Heart left ventricle (tissue), 16 donors: ENCODE measurements at regions not wholly inside any gene's neighbourhood (a gene's known extent, or its start where the extent isn't known, plus 50 kb on each side); places are given as distances from the start of the nearest gene placed in this dataset.

Experiments
- ATAC-seq, 4 donors: fragments of 200-7000 bp; cut with Tn5 transposase; one replicate each; pipeline ENCODE4 v1.9.1; 2020 to 2022; ENCODE audit warnings: moderate library complexity in 4 of 4, mild to moderate bottlenecking in 3 of 4, moderate number of reproducible peaks in 1 of 4
- DNase-seq, 5 donors: peaks; one replicate each; pipeline ENCODE4 v3.0.0-alpha.2; 2020
- H3K27ac ChIP-seq, 12 donors: fragments of 200-600 bp; sonication (generic) in 4 of 12; one replicate each; pipeline versions ENCODE4 v1.5.0 to v1.8.0; 2016 to 2022; ENCODE audit warnings: mild to moderate bottlenecking in 2 of 12
- H3K27me3 ChIP-seq, 9 donors: fragments of 200-600 bp; sonication (generic) in 2 of 9; one replicate each; pipeline versions ENCODE4 v1.5.1 to v1.8.0; 2016 to 2022; ENCODE audit warnings: mild to moderate bottlenecking in 3 of 9
- H3K36me3 ChIP-seq, 9 donors: fragments of 200-600 bp; sonication (generic) in 2 of 9; one replicate each; pipeline versions ENCODE4 v1.5.0 to v1.8.0; 2018 to 2022; ENCODE audit warnings: mild to moderate bottlenecking in 2 of 9
- H3K4me1 ChIP-seq, 12 donors: fragments of 200-600 bp; sonication (generic) in 4 of 12; one replicate each; pipeline versions ENCODE4 v1.5.0 to v1.8.0; 2016 to 2022; ENCODE audit warnings: mild to moderate bottlenecking in 3 of 12
- H3K4me3 ChIP-seq, 12 donors: fragments of 200-600 bp; sonication (generic) in 4 of 12; one replicate each; pipeline versions ENCODE4 v1.5.0 to v1.8.0; 2017 to 2022; ENCODE audit warnings: mild to moderate bottlenecking in 9 of 12, moderate library complexity in 4 of 12
- H3K9me3 ChIP-seq, 12 donors: fragments of 200-600 bp; sonication (generic) in 4 of 12; one replicate each; pipeline versions ENCODE4 v1.5.0 to v1.8.0; 2016 to 2022; ENCODE audit warnings: mild to moderate bottlenecking in 1 of 12
- CTCF ChIP-seq, 12 donors: fragments of 200-600 bp; sonication (generic) in 4 of 12; IDR thresholded peaks; one replicate each; pipeline versions ENCODE4 v1.5.0 to v1.8.0; 2018 to 2022; ENCODE audit warnings: antibody characterized with exemption in 12 of 12, mild to moderate bottlenecking in 5 of 12
- POLR2A ChIP-seq, 2 donors: fragments of 450-650 bp; IDR thresholded peaks; one replicate each; pipeline ENCODE4 v1.6.1; 2017; ENCODE audit warnings: antibody characterized with exemption in 2 of 2, mild to moderate bottlenecking in 2 of 2, moderate library complexity in 2 of 2
- WGBS, 4 donors: extraction: QIAGEN DNeasy Blood & Tissue Kit in 2 of 4; methylation state at CpG; one replicate each; pipeline versions ENCODE4 v1.1.5 to v1.1.7; 2013 to 2018; 5-methylcytosine and 5-hydroxymethylcytosine counted together
- intact Hi-C, 10 donors: fragments of 100-400 bp; cut with DNase I; formaldehyde crosslinking; loops; one replicate each; pipeline versions ENCODE4 v1.11.1 to v1.14.2; 2022
- donor health status: ischemic (EF 13 %, LVEDD 7.1; RV severe dilation, severe dysfunction).
- donor health status: healthy with polysubstance abuse.
- donor health status: DM: no; HTN: yes; CAD: no.
- donor health status: DM: no; HTN: no; CAD: no.
- donor health status: ischemic (EF 25% LVEDD 6.9; RV normal size, moderate dysfunction).
- donor health status: ischemic (EF 25% LVEDD 5.7; RV mildly dilated, moderate dysfunction).
- donor health status: healthy.
- donor health status: DM: yes; HTN: yes; CAD: no.
- donor health status: ischemic (EF 35%, LVEDD 5.7; RV mildly dilated, moderate dysfunction).
- donor health status: nonischemic (EF 11% LVEDD 7.7; RV severe dilation, severe dysfunction).
- donor health status: DM: yes; HTN: yes; CAD: no.
- donor health status: PGD.
- donor health status: ischemic (EF 29% LVEDD 5.4; RV normal size, mild dysfunction).
- donor health status: nonischemic (EF 23%, LVEDD 6.1; RV moderate dilation, normal function).

- Histone ChIP-seq H3K27ac (peak overlapping the region in 1 of 12 donors; percentile 3), H3K4me3 (peak overlapping the region in 1 of 12 donors; percentile 7), H3K27me3 (no peaks in the 10 kb centered on the region), H3K4me1 (peaks cover 0 to 12% (median 6%) of the 10 kb centered on the region in 12 donors), H3K36me3 (no peaks in the 10 kb centered on the region), H3K9me3 (peaks cover 0 to 5% (median 0%) of the 10 kb centered on the region in 12 donors)
- DNase-seq (no peak), ATAC-seq (peak in 1 of 4 donors; percentile 31)
- no peak for TF ChIP-seq CTCF (IDR thresholded peaks at IDR 0.05)
- no peak for TF ChIP-seq POLR2A (IDR thresholded peaks at IDR 0.05)
- WGBS, 4 donors = 56 to 62% (median 59%) methylated on average over 10 of the region's 10 CpGs
- intact Hi-C loops = no loop called here
Measured at GRCh38 chr6:163983679-163984078, 569.2 kb downstream of the QKI start.

- 65 to 73% (median 67%) methylated on average over 2 of the region's 2 CpGs for WGBS, 4 donors
- intact Hi-C loops = loop anchor here in 1 of 10 donors (5.0 kb wide), 1 partner anchor 108 kb away; no protein-coding TSS in a partner anchor
- ATAC-seq = no peak
- H3K9me3 ChIP-seq = peaks cover 0 to 12% (median 0%) of the 10 kb centered on the region in 12 donors
- no peaks in the 10 kb centered on the region for H3K27me3 ChIP-seq
- DNase-seq = no peak
- TF ChIP-seq CTCF (IDR thresholded peaks at IDR 0.05) = no peak
- TF ChIP-seq POLR2A (IDR thresholded peaks at IDR 0.05) = no peak
- H3K36me3 ChIP-seq = no peaks in the 10 kb centered on the region
- no peak overlapping the region for H3K27ac ChIP-seq
- no peaks in the 10 kb centered on the region for H3K4me1 ChIP-seq
- no peak overlapping the region for H3K4me3 ChIP-seq
Measured at GRCh38 chr6:163974322-163974721, 559.8 kb downstream of the QKI start.

GRCh38 chr6:163971841-163972838, 557.6 kb downstream of the QKI start:
- Histone ChIP-seq H3K4me1 (peaks cover 0 to 7% (median 0%) of the 10 kb centered on the region in 12 donors), H3K36me3 (no peaks in the 10 kb centered on the region), H3K9me3 (peaks cover 0 to 7% (median 0%) of the 10 kb centered on the region in 12 donors), H3K27ac (no peak overlapping the region), H3K4me3 (peak overlapping the region in 1 of 12 donors; percentile 11), H3K27me3 (no peaks in the 10 kb centered on the region)
- 93 to 96% (median 95%) methylated on average over 57 to 59 of the region's 59 CpGs for WGBS, 4 donors
- ATAC-seq (no peak), DNase-seq (no peak)
- intact Hi-C loops = loop anchor here in 1 of 10 donors (5.0 kb wide), 1 partner anchor 110 kb away; no protein-coding TSS in a partner anchor
- TF ChIP-seq POLR2A (IDR thresholded peaks at IDR 0.05) (no peak), CTCF (IDR thresholded peaks at IDR 0.05) (no peak)
